ENCODE measurements at regions not wholly inside any gene's neighbourhood (a gene's known extent, or its start where the extent isn't known, plus 50 kb on each side); places are given as distances from the start of the nearest gene placed in this dataset.
"Not testable (repeated sequence)": the region's sequence is repeated elsewhere in the genome, so short reads cannot be mapped to it uniquely, and the experiment has no call there.

DNA sequence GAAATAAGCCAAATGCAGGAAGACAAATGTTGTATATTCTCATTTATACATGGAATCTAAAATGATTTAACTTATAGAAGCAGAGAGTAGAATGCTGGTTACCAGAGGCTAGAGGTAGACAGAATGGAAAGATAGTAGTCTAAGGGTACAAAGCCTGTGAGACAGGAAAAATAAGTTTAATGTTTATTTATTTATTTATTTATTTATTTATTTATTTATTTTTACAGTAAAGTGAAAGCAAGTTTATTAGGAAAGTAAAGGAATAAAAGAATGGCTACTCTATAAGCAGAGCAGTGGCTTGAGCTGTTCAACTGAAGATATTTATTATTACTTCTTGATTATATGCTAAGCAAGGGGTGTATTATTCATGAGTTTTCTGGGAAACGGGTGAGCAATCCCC, 203.2 kb downstream of the LAS1L start:
- H4K8ac ChIP-seq (ENCODE audit: low read length) = no peak overlapping the region
- no peaks in the 10 kb centered on the region for H3K36me3 ChIP-seq (ENCODE audit: control insufficient read depth in 1 of 2, insufficient read depth in 2 of 2, low read depth in 1 of 2, low read length in 2 of 2)
- H3K18ac ChIP-seq (ENCODE audit: low read depth in 1 of 2, low read length in 2 of 2) = no peak overlapping the region
- 89% methylated on average over 1 of the region's 1 CpG for WGBS
- no peak overlapping the region for H3K9ac ChIP-seq (ENCODE audit: low read length)
- no peak overlapping the region for H3K14ac ChIP-seq (ENCODE audit: low read length in 2 of 2)
- no peak overlapping the region for H4K91ac ChIP-seq (ENCODE audit: low read length)
- no peak overlapping the region for H3K4ac ChIP-seq (ENCODE audit: low read depth in 1 of 2, low read length in 2 of 2)
- no peaks in the 10 kb centered on the region for H3K4me1 ChIP-seq (ENCODE audit: control insufficient read depth, insufficient read depth, low read depth, low read length)
- H3K27me3 ChIP-seq (ENCODE audit: control insufficient read depth in 1 of 2, insufficient read depth in 1 of 2, low read length in 2 of 2) = no peaks in the 10 kb centered on the region
- no peaks in the 10 kb centered on the region for H3K79me1 ChIP-seq (replicated peaks; ENCODE audit: low read length, poor library complexity, severe bottlenecking)
- H2BK5ac ChIP-seq (ENCODE audit: low read depth, low read length, poor library complexity, severe bottlenecking) = no peak overlapping the region
- no peak overlapping the region for H2AK5ac ChIP-seq (ENCODE audit: low read length, severe bottlenecking)
- no peak overlapping the region for H3K4me3 ChIP-seq (ENCODE audit: insufficient read depth in 1 of 2, low read depth in 1 of 2, low read length in 2 of 2)
- no peak overlapping the region for H2BK12ac ChIP-seq (ENCODE audit: low read length in 2 of 2)
- H3K9me3 ChIP-seq (ENCODE audit: control insufficient read depth, low read length) = peaks cover 8% of the 10 kb centered on the region
- H3K23ac ChIP-seq (ENCODE audit: low read length in 2 of 2) = no peak overlapping the region
- no peak overlapping the region for H3K4me2 ChIP-seq (ENCODE audit: low read length, poor library complexity, severe bottlenecking)
- no peak overlapping the region for H2BK120ac ChIP-seq (ENCODE audit: low read depth, low read length)
- no peak overlapping the region for H3K27ac ChIP-seq (ENCODE audit: low read length, poor library complexity, severe bottlenecking)
- no peak for DNase-seq
- no peak overlapping the region for H2AFZ ChIP-seq (ENCODE audit: low read depth, low read length)
- no peak overlapping the region for H2BK15ac ChIP-seq (ENCODE audit: low read depth, poor library complexity, severe bottlenecking)

DNA sequence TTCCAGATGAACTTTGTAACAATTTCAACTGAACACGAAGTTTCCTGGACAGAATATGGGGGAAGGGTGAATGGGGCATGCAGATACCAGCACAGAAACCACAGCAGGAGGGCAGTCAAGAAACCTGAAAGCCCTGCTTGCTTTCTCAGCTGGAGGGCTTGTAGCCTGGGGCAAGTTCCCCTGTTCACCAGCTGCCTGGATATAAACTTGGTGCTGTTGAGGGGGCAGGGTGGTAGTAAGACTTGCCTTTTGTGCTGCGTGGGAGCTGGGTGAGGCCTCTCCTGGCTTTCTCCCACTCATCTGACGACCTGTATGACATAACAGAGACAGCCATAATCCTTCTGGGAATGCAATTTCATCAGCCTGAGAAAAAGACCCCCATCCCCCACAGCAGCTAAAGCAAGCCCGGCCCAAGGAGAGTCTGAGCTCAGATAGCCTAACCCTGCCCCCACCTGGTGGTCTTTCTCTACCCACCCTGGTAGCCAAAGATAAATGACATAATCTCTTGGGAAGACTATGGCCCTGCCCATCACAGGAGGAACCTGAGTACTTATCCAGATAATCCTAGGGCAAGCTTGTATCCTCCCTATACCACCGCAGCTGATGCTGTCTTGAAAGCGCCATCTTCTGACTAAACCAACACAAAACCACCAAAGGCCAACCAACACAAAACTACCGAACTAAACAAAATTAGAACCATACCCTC, 234.3 kb downstream of the LAS1L start:
- 21% methylated on average over 6 of the region's 7 CpGs for WGBS

GRCh38 chrX:65282905-65283304, 251.7 kb downstream of the LAS1L start:
- not testable (repeated sequence) for H3K4me2 ChIP-seq (ENCODE audit: low read length, poor library complexity, severe bottlenecking); H3K18ac ChIP-seq (ENCODE audit: low read depth in 1 of 2, low read length in 2 of 2); H2BK12ac ChIP-seq (ENCODE audit: low read length in 2 of 2); H2BK120ac ChIP-seq (ENCODE audit: low read depth, low read length); H3K4ac ChIP-seq (ENCODE audit: low read depth in 1 of 2, low read length in 2 of 2); H2BK15ac ChIP-seq (ENCODE audit: low read depth, poor library complexity, severe bottlenecking); H3K23ac ChIP-seq (ENCODE audit: low read length in 2 of 2); H4K8ac ChIP-seq (ENCODE audit: low read length); H3K36me3 ChIP-seq (ENCODE audit: control insufficient read depth in 1 of 2, insufficient read depth in 2 of 2, low read depth in 1 of 2, low read length in 2 of 2); H3K27ac ChIP-seq (ENCODE audit: low read length, poor library complexity, severe bottlenecking); H3K14ac ChIP-seq (ENCODE audit: low read length in 2 of 2); H2AFZ ChIP-seq (ENCODE audit: low read depth, low read length); H2AK5ac ChIP-seq (ENCODE audit: low read length, severe bottlenecking); H4K91ac ChIP-seq (ENCODE audit: low read length); H3K27me3 ChIP-seq (ENCODE audit: control insufficient read depth in 1 of 2, insufficient read depth in 1 of 2, low read length in 2 of 2); H3K4me1 ChIP-seq (ENCODE audit: control insufficient read depth, insufficient read depth, low read depth, low read length); H2BK5ac ChIP-seq (ENCODE audit: low read depth, low read length, poor library complexity, severe bottlenecking); H3K9ac ChIP-seq (ENCODE audit: low read length); H3K79me1 ChIP-seq (replicated peaks; ENCODE audit: low read length, poor library complexity, severe bottlenecking); H3K4me3 ChIP-seq (ENCODE audit: insufficient read depth in 1 of 2, low read depth in 1 of 2, low read length in 2 of 2)
- 93% methylated on average over 4 of the region's 8 CpGs for WGBS
- peaks cover 19% of the 10 kb centered on the region for H3K9me3 ChIP-seq (ENCODE audit: control insufficient read depth, low read length)
- peak; percentile 0 for DNase-seq

More for the DNA sequence above, 234.3 kb downstream of the LAS1L start:
- no peak overlapping the region for H2BK15ac ChIP-seq (ENCODE audit: low read depth, poor library complexity, severe bottlenecking)
- no peaks in the 10 kb centered on the region for H3K79me1 ChIP-seq (replicated peaks; ENCODE audit: low read length, poor library complexity, severe bottlenecking)
- H2BK5ac ChIP-seq (ENCODE audit: low read depth, low read length, poor library complexity, severe bottlenecking) = no peak overlapping the region
- H3K14ac ChIP-seq (ENCODE audit: low read length in 2 of 2) = no peak overlapping the region
- no peak overlapping the region for H3K27ac ChIP-seq (ENCODE audit: low read length, poor library complexity, severe bottlenecking)
- no peaks in the 10 kb centered on the region for H3K27me3 ChIP-seq (ENCODE audit: control insufficient read depth in 1 of 2, insufficient read depth in 1 of 2, low read length in 2 of 2)
- no peak overlapping the region for H4K8ac ChIP-seq (ENCODE audit: low read length)
- H4K91ac ChIP-seq (ENCODE audit: low read length) = no peak overlapping the region
- no peak overlapping the region for H3K9ac ChIP-seq (ENCODE audit: low read length)
- no peak overlapping the region for H3K23ac ChIP-seq (ENCODE audit: low read length in 2 of 2)
- H3K4me1 ChIP-seq (ENCODE audit: control insufficient read depth, insufficient read depth, low read depth, low read length) = no peaks in the 10 kb centered on the region
- no peak overlapping the region for H2BK120ac ChIP-seq (ENCODE audit: low read depth, low read length)
- H3K36me3 ChIP-seq (ENCODE audit: control insufficient read depth in 1 of 2, insufficient read depth in 2 of 2, low read depth in 1 of 2, low read length in 2 of 2) = no peaks in the 10 kb centered on the region
- H2AK5ac ChIP-seq (ENCODE audit: low read length, severe bottlenecking) = no peak overlapping the region
- H3K9me3 ChIP-seq (ENCODE audit: control insufficient read depth, low read length) = peaks cover 35% of the 10 kb centered on the region
- no peak overlapping the region for H3K4me2 ChIP-seq (ENCODE audit: low read length, poor library complexity, severe bottlenecking)
- no peak for DNase-seq
- no peak overlapping the region for H2BK12ac ChIP-seq (ENCODE audit: low read length in 2 of 2)
- no peak overlapping the region for H3K4ac ChIP-seq (ENCODE audit: low read depth in 1 of 2, low read length in 2 of 2)
- H3K18ac ChIP-seq (ENCODE audit: low read depth in 1 of 2, low read length in 2 of 2) = no peak overlapping the region
- H2AFZ ChIP-seq (ENCODE audit: low read depth, low read length) = no peak overlapping the region
- no peak overlapping the region for H3K4me3 ChIP-seq (ENCODE audit: insufficient read depth in 1 of 2, low read depth in 1 of 2, low read length in 2 of 2)

DNA sequence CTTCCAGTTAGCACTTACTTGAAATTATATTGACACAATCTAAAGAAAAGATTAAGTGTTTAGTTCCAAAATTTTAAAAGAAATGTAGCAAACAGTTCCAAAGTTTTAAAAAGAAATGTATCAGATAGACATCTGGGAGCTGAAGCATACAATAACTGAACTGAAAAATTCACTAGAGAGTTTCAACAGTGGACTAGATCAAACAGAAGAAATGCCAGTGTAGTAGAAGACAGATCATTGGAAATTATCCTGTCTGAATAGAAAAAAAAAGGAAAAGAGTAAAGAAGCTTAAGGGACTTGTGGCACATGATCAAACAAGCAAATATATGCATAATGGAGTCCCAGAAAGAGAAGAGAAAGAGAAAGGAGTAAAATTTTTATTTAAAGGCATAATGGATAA, 261.4 kb downstream of the LAS1L start:
- H3K23ac ChIP-seq (ENCODE audit: low read length in 2 of 2) = no peak overlapping the region
- no peaks in the 10 kb centered on the region for H3K36me3 ChIP-seq (ENCODE audit: control insufficient read depth in 1 of 2, insufficient read depth in 2 of 2, low read depth in 1 of 2, low read length in 2 of 2)
- no peak overlapping the region for H3K27ac ChIP-seq (ENCODE audit: low read length, poor library complexity, severe bottlenecking)
- no peak overlapping the region for H3K4me2 ChIP-seq (ENCODE audit: low read length, poor library complexity, severe bottlenecking)
- no peak overlapping the region for H2AFZ ChIP-seq (ENCODE audit: low read depth, low read length)
- H3K9me3 ChIP-seq (ENCODE audit: control insufficient read depth, low read length) = peaks cover 51% of the 10 kb centered on the region
- no peak overlapping the region for H3K14ac ChIP-seq (ENCODE audit: low read length in 2 of 2)
- H2BK15ac ChIP-seq (ENCODE audit: low read depth, poor library complexity, severe bottlenecking) = no peak overlapping the region
- no peak overlapping the region for H2AK5ac ChIP-seq (ENCODE audit: low read length, severe bottlenecking)
- no peak overlapping the region for H3K18ac ChIP-seq (ENCODE audit: low read depth in 1 of 2, low read length in 2 of 2)
- no peaks in the 10 kb centered on the region for H3K79me1 ChIP-seq (replicated peaks; ENCODE audit: low read length, poor library complexity, severe bottlenecking)
- no peak overlapping the region for H2BK5ac ChIP-seq (ENCODE audit: low read depth, low read length, poor library complexity, severe bottlenecking)
- H4K8ac ChIP-seq (ENCODE audit: low read length) = no peak overlapping the region
- no peak overlapping the region for H3K9ac ChIP-seq (ENCODE audit: low read length)
- H3K4ac ChIP-seq (ENCODE audit: low read depth in 1 of 2, low read length in 2 of 2) = no peak overlapping the region
- no peak overlapping the region for H2BK12ac ChIP-seq (ENCODE audit: low read length in 2 of 2)
- H3K27me3 ChIP-seq (ENCODE audit: control insufficient read depth in 1 of 2, insufficient read depth in 1 of 2, low read length in 2 of 2) = no peaks in the 10 kb centered on the region
- H3K4me1 ChIP-seq (ENCODE audit: control insufficient read depth, insufficient read depth, low read depth, low read length) = no peaks in the 10 kb centered on the region
- no peak overlapping the region for H3K4me3 ChIP-seq (ENCODE audit: insufficient read depth in 1 of 2, low read depth in 1 of 2, low read length in 2 of 2)
- DNase-seq = no peak
- H4K91ac ChIP-seq (ENCODE audit: low read length) = no peak overlapping the region
- H2BK120ac ChIP-seq (ENCODE audit: low read depth, low read length) = no peak overlapping the region
